ENCODE measurements at regions not wholly inside any gene's neighbourhood (a gene's known extent, or its start where the extent isn't known, plus 50 kb on each side); places are given as distances from the start of the nearest gene placed in this dataset.

- TF ChIP-seq, protein P1, sequence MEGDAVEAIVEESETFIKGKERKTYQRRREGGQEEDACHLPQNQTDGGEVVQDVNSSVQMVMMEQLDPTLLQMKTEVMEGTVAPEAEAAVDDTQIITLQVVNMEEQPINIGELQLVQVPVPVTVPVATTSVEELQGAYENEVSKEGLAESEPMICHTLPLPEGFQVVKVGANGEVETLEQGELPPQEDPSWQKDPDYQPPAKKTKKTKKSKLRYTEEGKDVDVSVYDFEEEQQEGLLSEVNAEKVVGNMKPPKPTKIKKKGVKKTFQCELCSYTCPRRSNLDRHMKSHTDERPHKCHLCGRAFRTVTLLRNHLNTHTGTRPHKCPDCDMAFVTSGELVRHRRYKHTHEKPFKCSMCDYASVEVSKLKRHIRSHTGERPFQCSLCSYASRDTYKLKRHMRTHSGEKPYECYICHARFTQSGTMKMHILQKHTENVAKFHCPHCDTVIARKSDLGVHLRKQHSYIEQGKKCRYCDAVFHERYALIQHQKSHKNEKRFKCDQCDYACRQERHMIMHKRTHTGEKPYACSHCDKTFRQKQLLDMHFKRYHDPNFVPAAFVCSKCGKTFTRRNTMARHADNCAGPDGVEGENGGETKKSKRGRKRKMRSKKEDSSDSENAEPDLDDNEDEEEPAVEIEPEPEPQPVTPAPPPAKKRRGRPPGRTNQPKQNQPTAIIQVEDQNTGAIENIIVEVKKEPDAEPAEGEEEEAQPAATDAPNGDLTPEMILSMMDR (IDR thresholded peaks at IDR 0.05; ENCODE audit: borderline replicate concordance, control extremely low read depth, extremely low read depth, insufficient read depth, missing control alignments): no peak
- no peak for DNase-seq (ENCODE audit: low spot score)
- in situ Hi-C loops (cut with MboI; ENCODE audit: low sequenced_read_pairs, unreplicated experiment): loop anchor here (25.0 kb wide), 1 partner anchor 484 kb away; the partner anchor contains the start of gene FABP2
Measured at GRCh38 chr4:119795986-119796578, 167.5 kb upstream of the PDE5A start.

DNA sequence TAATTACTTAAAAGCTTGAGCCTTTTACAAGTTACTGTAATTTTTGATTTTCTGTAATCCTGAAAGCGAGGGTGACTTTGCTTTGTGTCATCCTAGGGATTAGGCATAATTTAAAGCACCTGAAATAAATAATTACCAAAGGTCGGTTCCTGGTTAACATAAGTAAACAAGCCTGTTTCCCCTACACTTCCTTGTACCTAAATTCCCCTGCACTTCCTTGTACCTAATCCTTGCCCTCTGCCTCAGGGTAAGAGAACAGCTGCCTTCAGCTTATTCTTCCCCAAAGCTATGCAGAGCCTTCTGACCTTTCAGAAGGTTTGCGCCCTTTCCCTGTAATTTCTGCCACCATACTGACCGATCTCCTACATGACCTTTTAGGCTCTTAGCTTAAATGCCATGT, 166.1 kb upstream of the PDE5A start:
- TF ChIP-seq, protein P1 (IDR thresholded peaks at IDR 0.05; ENCODE audit: borderline replicate concordance, control extremely low read depth, extremely low read depth, insufficient read depth, missing control alignments): no peak
- in situ Hi-C loops (cut with MboI; ENCODE audit: low sequenced_read_pairs, unreplicated experiment): loop anchor here (25.0 kb wide), 1 partner anchor 482 kb away; the partner anchor contains the start of gene FABP2
- no peak for DNase-seq (ENCODE audit: low spot score)

GRCh38 chr4:119794113-119794512, 165.5 kb upstream of the PDE5A start:
- in situ Hi-C loops (cut with MboI; ENCODE audit: low sequenced_read_pairs, unreplicated experiment): loop anchor here (25.0 kb wide), 1 partner anchor 482 kb away; the partner anchor contains the start of gene FABP2
- TF ChIP-seq, protein P1 (IDR thresholded peaks at IDR 0.05; ENCODE audit: borderline replicate concordance, control extremely low read depth, extremely low read depth, insufficient read depth, missing control alignments): no peak
- no peak for DNase-seq (ENCODE audit: low spot score)

- in situ Hi-C loops (cut with MboI; ENCODE audit: low sequenced_read_pairs, unreplicated experiment): loop anchor here (25.0 kb wide), 1 partner anchor 476 kb away; the partner anchor contains the start of gene FABP2
- TF ChIP-seq, protein P1 (IDR thresholded peaks at IDR 0.05; ENCODE audit: borderline replicate concordance, control extremely low read depth, extremely low read depth, insufficient read depth, missing control alignments): no peak
- no peak for DNase-seq (ENCODE audit: low spot score)
Measured at GRCh38 chr4:119788349-119789266, 160.0 kb upstream of the PDE5A start.

DNA sequence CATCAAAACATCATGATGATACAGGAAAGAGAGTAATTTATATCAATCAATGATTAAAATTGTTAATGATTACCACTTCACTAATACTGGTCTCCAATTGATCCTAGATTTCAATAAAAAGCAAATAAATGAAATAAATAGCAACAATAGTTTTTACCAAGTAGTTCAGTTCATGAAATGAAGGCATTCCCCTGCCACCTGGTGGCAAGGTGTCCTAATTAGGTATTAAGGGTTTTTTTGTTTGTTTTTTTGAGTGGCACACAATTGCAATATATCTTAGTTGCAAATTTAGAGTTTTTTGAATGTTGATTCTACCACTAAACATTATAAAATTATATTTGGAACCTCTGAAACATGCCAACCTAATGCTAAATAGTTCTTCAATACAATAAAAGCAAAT, 157.4 kb upstream of the PDE5A start:
- in situ Hi-C loops (cut with MboI; ENCODE audit: low sequenced_read_pairs, unreplicated experiment): loop anchor here (25.0 kb wide), 1 partner anchor 474 kb away; the partner anchor contains the start of gene FABP2
- no peak for DNase-seq (ENCODE audit: low spot score)
- TF ChIP-seq, protein P1 (IDR thresholded peaks at IDR 0.05; ENCODE audit: borderline replicate concordance, control extremely low read depth, extremely low read depth, insufficient read depth, missing control alignments): no peak

- TF ChIP-seq, protein P1 (IDR thresholded peaks at IDR 0.05; ENCODE audit: borderline replicate concordance, control extremely low read depth, extremely low read depth, insufficient read depth, missing control alignments): no peak
- in situ Hi-C loops (cut with MboI; ENCODE audit: low sequenced_read_pairs, unreplicated experiment): loop anchor here (25.0 kb wide), 1 partner anchor 471 kb away; the partner anchor contains the start of gene FABP2
Measured at GRCh38 chr4:119783189-119783983, 154.8 kb upstream of the PDE5A start.

More at GRCh38 chr4:119783189-119783983, 154.8 kb upstream of the PDE5A start:
- no peak for DNase-seq (ENCODE audit: low spot score)

Data from GM13976 (cell line).